IPS-20b (cell line): ENCODE measurements at regions not wholly inside any gene's neighbourhood (a gene's known extent, or its start where the extent isn't known, plus 50 kb on each side); places are given as distances from the start of the nearest gene placed in this dataset.

Experiments used
- H3K27ac ChIP-seq: one replicate; pipeline ENCODE4 v1.5.1; 2013; ENCODE audit warnings: low read length
- H3K27me3 ChIP-seq: 2 replicates; pipeline ENCODE4 v1.6.1; 2013; ENCODE audit warnings: mild to moderate bottlenecking, low read length, inconsistent platforms; ENCODE audit not compliant: insufficient read depth
- H3K36me3 ChIP-seq: 2 replicates; pipeline ENCODE4 v1.6.1; 2013; ENCODE audit warnings: low read depth, mild to moderate bottlenecking, inconsistent platforms, low read length, moderate library complexity; ENCODE audit not compliant: insufficient read depth
- H3K4me1 ChIP-seq: 2 replicates; pipeline ENCODE4 v1.6.1; 2013; ENCODE audit warnings: mild to moderate bottlenecking, control low read depth, inconsistent platforms, low read length, moderate library complexity; ENCODE audit not compliant: insufficient read depth
- H3K4me3 ChIP-seq: 2 replicates; pipeline ENCODE4 v1.5.1; 2013; ENCODE audit warnings: mild to moderate bottlenecking, low read length, inconsistent platforms
- H3K9ac ChIP-seq: 2 replicates; pipeline ENCODE4 v1.6.1; 2013; ENCODE audit warnings: low read depth, mild to moderate bottlenecking, inconsistent platforms, low read length, moderate library complexity
- H3K9me3 ChIP-seq: 2 replicates; pipeline ENCODE4 v1.6.1; 2013; ENCODE audit warnings: mild to moderate bottlenecking, low read depth, low read length, inconsistent platforms; ENCODE audit not compliant: insufficient read depth

GRCh38 chr4:152154433-152154832 lies 381.5 kb downstream of the FBXW7 start:
- Histone ChIP-seq H3K9ac (no peak overlapping the region), H3K27me3 (no peaks in the 10 kb centered on the region), H3K4me1 (no peaks in the 10 kb centered on the region), H3K4me3 (no peak overlapping the region), H3K9me3 (no peaks in the 10 kb centered on the region), H3K27ac (no peak overlapping the region), H3K36me3 (no peaks in the 10 kb centered on the region)

DNA sequence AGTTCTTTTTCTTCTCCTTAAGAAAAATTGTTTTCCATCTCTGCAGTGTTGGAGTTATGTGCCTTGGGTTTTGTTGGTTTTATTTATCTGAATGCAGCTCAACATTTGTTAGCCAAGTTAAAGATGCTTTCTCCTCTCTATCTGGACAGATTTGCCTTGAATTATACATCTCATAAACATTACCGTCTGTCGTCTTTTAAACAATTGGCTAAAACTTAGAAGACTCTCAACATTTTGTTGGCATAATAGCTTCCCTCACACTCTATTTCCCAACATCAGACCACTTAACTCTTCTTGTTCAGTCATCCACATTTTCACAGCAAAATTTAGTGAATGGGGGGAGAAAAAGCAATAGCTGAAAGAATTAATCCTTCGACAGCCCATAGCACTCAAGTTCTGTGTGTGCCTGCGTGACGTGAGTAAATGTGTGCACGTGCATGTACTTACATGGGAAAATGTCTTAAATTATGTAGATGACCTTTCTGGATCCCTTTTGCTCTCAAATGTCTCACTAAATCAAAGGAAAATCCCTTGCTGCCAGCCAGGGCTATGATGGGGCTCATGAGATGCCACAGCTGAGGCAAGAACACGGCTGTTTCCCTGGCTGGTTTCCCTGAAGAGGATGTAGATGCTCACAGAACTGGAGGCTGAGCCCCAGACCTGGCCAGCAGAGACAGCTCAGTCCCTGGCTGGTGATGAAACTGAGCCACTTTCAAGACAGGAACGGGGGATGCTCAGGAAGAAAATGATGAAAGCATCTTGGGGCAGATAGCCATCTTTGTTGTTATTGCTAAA lies 382.2 kb downstream of the FBXW7 start:
- no peaks in the 10 kb centered on the region for H3K9me3 ChIP-seq
- no peak overlapping the region for H3K27ac ChIP-seq
- H3K36me3 ChIP-seq: no peaks in the 10 kb centered on the region
- no peak overlapping the region for H3K4me3 ChIP-seq
- H3K4me1 ChIP-seq: no peaks in the 10 kb centered on the region
- no peak overlapping the region for H3K9ac ChIP-seq
- H3K27me3 ChIP-seq: no peaks in the 10 kb centered on the region

DNA sequence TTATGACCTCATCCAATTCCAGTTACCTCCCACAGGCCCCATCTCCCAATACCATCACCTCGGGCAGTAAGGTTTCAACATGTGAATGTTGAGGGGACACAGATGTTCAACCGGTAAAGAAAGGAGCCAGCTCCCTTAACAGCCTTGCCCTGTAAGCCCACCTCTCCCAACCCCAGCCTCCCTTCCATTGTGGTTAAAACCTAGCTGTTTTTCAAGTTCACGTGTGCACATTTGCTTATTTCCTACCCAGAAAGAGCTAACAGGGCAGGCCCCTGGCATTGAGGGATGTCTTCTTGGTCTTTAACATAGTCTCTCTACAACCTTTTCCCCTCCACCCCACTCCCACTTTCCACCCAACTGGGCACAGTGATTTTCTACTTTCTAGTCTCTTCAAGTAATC lies 385.7 kb downstream of the FBXW7 start:
- H3K27me3 ChIP-seq: no peaks in the 10 kb centered on the region
- H3K36me3 ChIP-seq: no peaks in the 10 kb centered on the region
- H3K9me3 ChIP-seq: peaks cover 27% of the 10 kb centered on the region
- H3K4me1 ChIP-seq: no peaks in the 10 kb centered on the region
- H3K27ac ChIP-seq: no peak overlapping the region
- no peak overlapping the region for H3K9ac ChIP-seq
- no peak overlapping the region for H3K4me3 ChIP-seq

DNA sequence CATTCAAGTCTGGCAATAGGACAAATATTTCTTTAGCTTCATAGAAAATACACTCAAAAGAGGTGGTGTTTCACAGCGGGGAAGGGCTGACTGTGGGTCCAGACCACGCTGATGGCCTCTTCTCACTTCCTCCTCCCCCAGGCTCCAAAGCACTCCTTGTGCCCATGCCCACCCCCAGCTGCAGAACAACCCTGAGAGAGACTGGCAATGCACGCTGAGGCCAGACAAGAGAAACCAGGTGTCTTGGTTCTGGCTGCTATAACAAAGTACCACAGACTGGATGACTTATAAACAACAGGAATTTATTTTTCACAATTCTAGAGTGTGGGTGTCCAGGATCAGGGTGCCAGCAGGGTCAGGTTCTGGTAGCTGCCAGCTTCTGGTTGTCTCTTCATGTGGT lies 386.1 kb downstream of the FBXW7 start:
- Histone ChIP-seq H3K36me3 (no peaks in the 10 kb centered on the region), H3K27me3 (no peaks in the 10 kb centered on the region), H3K4me1 (no peaks in the 10 kb centered on the region), H3K9ac (no peak overlapping the region), H3K4me3 (no peak overlapping the region), H3K27ac (no peak overlapping the region), H3K9me3 (peaks cover 32% of the 10 kb centered on the region)

GRCh38 chr4:152148057-152148456 lies 387.2 kb upstream of the GATB start:
- H3K27ac ChIP-seq: no peak overlapping the region
- no peaks in the 10 kb centered on the region for H3K36me3 ChIP-seq
- H3K4me1 ChIP-seq: no peaks in the 10 kb centered on the region
- H3K9me3 ChIP-seq: peaks cover 40% of the 10 kb centered on the region
- H3K9ac ChIP-seq: no peak overlapping the region
- no peak overlapping the region for H3K4me3 ChIP-seq
- H3K27me3 ChIP-seq: no peaks in the 10 kb centered on the region

- no peak overlapping the region for H3K27ac ChIP-seq
- no peaks in the 10 kb centered on the region for H3K4me1 ChIP-seq
- no peaks in the 10 kb centered on the region for H3K36me3 ChIP-seq
- peaks cover 40% of the 10 kb centered on the region for H3K9me3 ChIP-seq
- H3K4me3 ChIP-seq: no peak overlapping the region
- no peaks in the 10 kb centered on the region for H3K27me3 ChIP-seq
- no peak overlapping the region for H3K9ac ChIP-seq
Measured at GRCh38 chr4:152146244-152146643, 385.4 kb upstream of the GATB start.

GRCh38 chr4:152143806-152144205 lies 383.0 kb upstream of the GATB start:
- no peaks in the 10 kb centered on the region for H3K36me3 ChIP-seq
- H3K9me3 ChIP-seq: peaks cover 40% of the 10 kb centered on the region
- no peak overlapping the region for H3K27ac ChIP-seq
- H3K27me3 ChIP-seq: no peaks in the 10 kb centered on the region
- no peak overlapping the region for H3K9ac ChIP-seq
- H3K4me3 ChIP-seq: no peak overlapping the region
- no peaks in the 10 kb centered on the region for H3K4me1 ChIP-seq

DNA sequence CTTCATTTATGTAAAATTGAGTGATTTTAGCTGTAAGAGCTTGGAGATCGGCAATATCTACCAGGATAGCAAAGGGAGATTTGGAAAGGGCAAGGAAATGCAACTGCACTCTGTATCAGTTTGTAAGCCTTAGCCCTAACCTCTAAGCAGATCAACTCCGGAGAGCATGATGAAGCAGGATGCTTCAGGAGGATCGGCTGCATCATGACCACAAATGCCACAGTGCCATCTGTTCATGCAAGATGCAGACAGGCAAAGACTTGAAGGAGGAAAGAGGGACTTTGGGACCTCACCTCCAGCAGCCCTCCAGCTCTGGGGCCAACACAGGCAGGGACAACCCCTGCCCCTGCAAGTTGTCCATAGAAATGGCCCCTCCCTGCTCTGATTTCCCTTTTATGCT lies 377.6 kb upstream of the GATB start:
- H3K27me3 ChIP-seq: no peaks in the 10 kb centered on the region

GRCh38 chr4:152132776-152133175 lies 372.0 kb upstream of the GATB start:
- no peak overlapping the region for H3K4me3 ChIP-seq
- H3K36me3 ChIP-seq: no peaks in the 10 kb centered on the region
- H3K27ac ChIP-seq: no peak overlapping the region
- H3K4me1 ChIP-seq: no peaks in the 10 kb centered on the region
- H3K9me3 ChIP-seq: no peaks in the 10 kb centered on the region
- no peak overlapping the region for H3K9ac ChIP-seq
- no peaks in the 10 kb centered on the region for H3K27me3 ChIP-seq

More for the DNA sequence above, 377.6 kb upstream of the GATB start:
- Histone ChIP-seq H3K4me1 (no peaks in the 10 kb centered on the region), H3K27ac (no peak overlapping the region), H3K9ac (no peak overlapping the region), H3K4me3 (no peak overlapping the region), H3K9me3 (no peaks in the 10 kb centered on the region), H3K36me3 (no peaks in the 10 kb centered on the region)

- Histone ChIP-seq H3K9ac (no peak overlapping the region), H3K4me1 (no peaks in the 10 kb centered on the region), H3K9me3 (no peaks in the 10 kb centered on the region), H3K4me3 (no peak overlapping the region), H3K36me3 (no peaks in the 10 kb centered on the region), H3K27ac (no peak overlapping the region), H3K27me3 (no peaks in the 10 kb centered on the region)
Measured at GRCh38 chr4:152128356-152128755, 367.5 kb upstream of the GATB start.

DNA sequence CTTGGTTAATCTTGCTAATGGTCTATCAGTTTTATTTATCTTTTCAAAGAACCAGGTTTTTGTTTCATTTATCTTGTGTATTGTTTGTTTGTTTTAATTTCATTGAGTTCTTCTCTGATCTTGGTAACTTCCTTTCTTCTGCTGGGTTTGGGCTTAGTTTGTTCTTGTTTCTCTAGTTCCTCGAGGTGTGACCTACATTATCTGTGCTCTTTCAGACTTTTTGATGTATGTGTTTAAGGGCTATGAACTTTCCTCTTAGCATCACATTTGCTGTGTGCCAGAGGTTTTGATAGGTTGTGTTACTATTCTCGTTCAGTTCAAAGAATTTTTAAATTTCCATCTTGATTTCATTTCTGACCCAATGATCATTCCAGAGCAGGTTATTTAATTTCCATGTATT lies 365.4 kb upstream of the GATB start:
- Histone ChIP-seq H3K36me3 (no peaks in the 10 kb centered on the region), H3K27me3 (no peaks in the 10 kb centered on the region), H3K9me3 (0 out of 2 replicates have a peak, but pooled peaks cover 5% of the 10 kb centered on the region), H3K4me1 (no peaks in the 10 kb centered on the region), H3K4me3 (no peak overlapping the region), H3K9ac (no peak overlapping the region), H3K27ac (no peak overlapping the region)

DNA sequence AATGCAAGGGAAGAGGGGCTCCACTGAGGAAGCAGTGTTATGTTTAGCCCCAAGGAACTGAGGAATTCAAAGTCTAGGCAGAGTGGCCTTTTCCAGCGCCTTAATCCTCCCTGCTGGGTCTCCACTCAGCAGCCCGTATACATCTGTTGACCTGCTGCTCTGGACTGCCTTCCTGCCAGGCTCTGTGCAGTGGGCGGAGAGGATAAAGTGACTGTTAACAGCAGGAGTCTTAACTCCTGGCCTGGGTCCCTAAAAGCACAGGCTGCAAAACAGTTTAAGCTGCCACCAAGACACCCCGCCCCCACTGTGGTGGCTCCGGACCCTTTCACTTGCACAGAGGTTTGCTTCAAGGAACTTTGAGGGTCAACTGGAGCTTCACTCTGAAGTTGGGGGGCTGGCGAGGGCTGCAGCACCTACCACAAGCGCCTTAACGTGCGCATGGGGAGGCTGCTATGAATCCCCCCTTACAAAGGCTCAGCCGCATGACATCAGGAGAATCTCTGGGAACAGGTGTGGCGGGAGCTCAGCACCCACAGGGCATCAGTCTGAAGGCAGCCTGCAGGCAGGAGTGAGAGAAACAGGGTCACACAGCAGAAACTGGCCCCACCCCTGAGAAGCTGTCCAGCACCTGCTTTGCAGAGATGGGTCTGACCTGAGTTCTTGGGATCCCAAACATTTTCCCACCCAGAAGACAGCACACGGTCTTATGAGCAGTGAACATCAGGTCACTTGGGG lies 358.2 kb upstream of the GATB start:
- H3K9me3 ChIP-seq: 0 out of 2 replicates have a peak, but pooled peaks cover 5% of the 10 kb centered on the region
- no peak overlapping the region for H3K27ac ChIP-seq
- H3K27me3 ChIP-seq: no peaks in the 10 kb centered on the region
- H3K4me1 ChIP-seq: no peaks in the 10 kb centered on the region
- no peak overlapping the region for H3K4me3 ChIP-seq
- no peak overlapping the region for H3K9ac ChIP-seq
- H3K36me3 ChIP-seq: no peaks in the 10 kb centered on the region
